Stimulated activated CD8-positive, alpha-beta memory T cell treated with anti-CD3 and anti-CD28 coated beads, Interleukin-2, amount 100 ng/mL, for 48 hours (primary cell): ENCODE measurements at regions not wholly inside any gene's neighbourhood (a gene's known extent, or its start where the extent isn't known, plus 50 kb on each side); places are given as distances from the start of the nearest gene placed in this dataset.

Experiments used
- DNase-seq, 2 donors: peaks; one replicate each; pipeline ENCODE4 v3.0.0-alpha.2; 2020; ENCODE audit warnings: low read depth in 2 of 2

GRCh38 chr5:92994392-92994791 is 586.6 kb downstream of the NR2F1-AS1 start:
- no peak for DNase-seq

- no peak for DNase-seq
Measured at GRCh38 chr5:92992073-92992472, 588.9 kb downstream of the NR2F1-AS1 start.

GRCh38 chr5:92991581-92992067 is 589.4 kb downstream of the NR2F1-AS1 start:
- no peak for DNase-seq

GRCh38 chr5:92990771-92991170 is 590.2 kb downstream of the NR2F1-AS1 start:
- DNase-seq, result no peak

GRCh38 chr5:92981001-92981400 is 600.0 kb downstream of the NR2F1-AS1 start:
- no peak for DNase-seq

- no peak for DNase-seq
Measured at GRCh38 chr5:92980491-92980890, 600.5 kb downstream of the NR2F1-AS1 start.

- no peak for DNase-seq
Measured at GRCh38 chr5:92979716-92980115, 601.3 kb downstream of the NR2F1-AS1 start.

GRCh38 chr5:92977846-92978540 is 603.0 kb downstream of the NR2F1-AS1 start:
- no peak for DNase-seq

GRCh38 chr5:92976156-92976555 is 604.9 kb downstream of the NR2F1-AS1 start:
- DNase-seq, result no peak

- no peak for DNase-seq
Measured at GRCh38 chr5:92969781-92970237, 611.2 kb downstream of the NR2F1-AS1 start.

GRCh38 chr5:92969191-92969780 is 611.7 kb downstream of the NR2F1-AS1 start:
- no peak for DNase-seq

- no peak for DNase-seq
Measured at GRCh38 chr5:92963800-92964199, 617.2 kb downstream of the NR2F1-AS1 start.

GRCh38 chr5:92962752-92963151 is 618.3 kb downstream of the NR2F1-AS1 start:
- no peak for DNase-seq

- no peak for DNase-seq
Measured at GRCh38 chr5:92956886-92957285, 624.1 kb downstream of the NR2F1-AS1 start.

GRCh38 chr5:92952243-92952642 is 628.8 kb downstream of the NR2F1-AS1 start:
- no peak for DNase-seq

- no peak for DNase-seq
Measured at GRCh38 chr5:92951746-92952145, 629.3 kb downstream of the NR2F1-AS1 start.

GRCh38 chr5:92946546-92946945 is 634.5 kb downstream of the NR2F1-AS1 start:
- no peak for DNase-seq

- DNase-seq, result no peak
Measured at GRCh38 chr5:92945605-92946097, 635.4 kb downstream of the NR2F1-AS1 start.

- no peak for DNase-seq
Measured at GRCh38 chr5:92944903-92945604, 636.0 kb downstream of the NR2F1-AS1 start.

GRCh38 chr5:92944337-92944736 is 636.7 kb downstream of the NR2F1-AS1 start:
- DNase-seq, result no peak

- DNase-seq, result no peak
Measured at GRCh38 chr5:92942762-92943161, 638.3 kb downstream of the NR2F1-AS1 start.

- DNase-seq, result no peak
Measured at GRCh38 chr5:92941806-92942205, 639.2 kb downstream of the NR2F1-AS1 start.

GRCh38 chr5:92939428-92939827 is 641.6 kb downstream of the NR2F1-AS1 start:
- DNase-seq, result no peak
